ENCODE measurements at regions not wholly inside any gene's neighbourhood (a gene's known extent, or its start where the extent isn't known, plus 50 kb on each side); places are given as distances from the start of the nearest gene placed in this dataset.

GRCh38 chr12:61521258-61521657, 738.9 kb upstream of the USP15 start (continued):
- TF ChIP-seq, protein P1, sequence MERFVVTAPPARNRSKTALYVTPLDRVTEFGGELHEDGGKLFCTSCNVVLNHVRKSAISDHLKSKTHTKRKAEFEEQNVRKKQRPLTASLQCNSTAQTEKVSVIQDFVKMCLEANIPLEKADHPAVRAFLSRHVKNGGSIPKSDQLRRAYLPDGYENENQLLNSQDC (CRISPR knock-in tag; IDR thresholded peaks at IDR 0.05) = no peak
- TF ChIP-seq CEBPG (CRISPR knock-in tag; IDR thresholded peaks at IDR 0.05) = no peak
- no peak for TF ChIP-seq CEBPG (tag; conservative IDR thresholded peaks at IDR 0.05 in 1 of 2, IDR thresholded peaks at IDR 0.05 in 1 of 2)
- TF ChIP-seq, protein P2, sequence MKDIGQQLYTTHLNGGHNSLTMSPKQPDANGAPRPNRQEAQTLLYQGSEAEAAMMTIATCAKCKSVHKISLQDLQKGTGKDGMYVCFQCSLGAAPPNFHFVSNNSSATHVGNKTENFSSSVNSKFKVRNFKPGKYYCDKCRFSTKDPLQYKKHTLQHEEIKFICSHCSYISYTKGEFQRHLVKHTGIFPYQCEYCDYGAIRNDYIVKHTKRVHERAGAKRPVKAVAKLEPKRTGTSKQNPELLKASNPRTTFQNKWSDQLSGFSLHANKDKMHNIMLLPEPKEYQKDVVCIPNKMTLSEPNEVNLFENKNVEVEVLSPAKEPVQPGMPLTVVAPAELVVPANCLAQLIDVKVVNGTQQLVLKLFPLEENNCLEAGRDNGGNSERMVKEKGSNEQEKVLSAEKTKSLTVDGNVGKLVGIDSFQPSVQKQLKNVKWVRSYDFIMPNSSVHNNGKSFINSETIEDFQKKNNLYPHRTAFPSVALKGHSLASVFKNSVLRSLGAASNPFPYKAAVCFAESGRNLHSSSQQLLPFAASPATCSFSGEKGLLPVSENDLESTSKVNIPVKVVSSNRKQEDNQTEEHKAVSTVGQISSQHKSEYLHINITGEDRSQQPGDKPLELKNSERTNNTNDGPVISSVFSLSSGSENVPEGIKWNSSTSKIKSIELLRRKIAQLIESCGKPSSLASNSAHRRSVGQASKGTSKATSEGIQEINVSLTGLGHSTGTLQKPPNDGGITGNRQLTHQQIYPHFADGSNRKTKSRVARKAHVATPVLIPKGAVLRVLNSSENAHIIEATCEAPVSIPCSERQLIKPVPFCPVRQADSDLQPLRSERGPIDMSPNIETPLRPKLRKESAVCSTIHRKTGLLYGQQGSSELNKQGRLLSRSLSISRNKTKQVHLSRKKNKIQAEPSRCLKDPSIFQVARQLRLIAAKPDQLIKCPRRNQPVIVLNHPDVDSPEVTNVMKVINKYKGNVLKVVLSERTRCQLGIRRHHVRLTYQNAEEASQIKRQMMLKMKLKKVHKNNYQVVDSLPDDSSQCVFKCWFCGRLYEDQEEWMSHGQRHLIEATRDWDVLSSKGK (CRISPR knock-in tag; IDR thresholded peaks at IDR 0.05) = no peak
- no peak for TF ChIP-seq ZNF79 (CRISPR knock-in tag; IDR thresholded peaks at IDR 0.05; ENCODE audit: low read depth)
- no peak for TF ChIP-seq ZNF398 (CRISPR knock-in tag; IDR thresholded peaks at IDR 0.05)
- no peak for TF ChIP-seq HIVEP1 (CRISPR knock-in tag; IDR thresholded peaks at IDR 0.05)
- no peak for TF ChIP-seq CREBBP (IDR thresholded peaks at IDR 0.05; ENCODE audit: low read depth, low read length)
- no peak for TF ChIP-seq HINFP (tag; conservative IDR thresholded peaks at IDR 0.05; ENCODE audit: low read depth)
- no peak for TF ChIP-seq NR2C1 (IDR thresholded peaks at IDR 0.05)
- no peak for TF ChIP-seq NR2C1 (tag; IDR thresholded peaks at IDR 0.05)
- TF ChIP-seq SMAD2 (IDR thresholded peaks at IDR 0.05; ENCODE audit: low read depth, low read length) = no peak

Data from K562 (cell line).